ENCODE measurements at regions not wholly inside any gene's neighbourhood (a gene's known extent, or its start where the extent isn't known, plus 50 kb on each side); places are given as distances from the start of the nearest gene placed in this dataset.

DNA sequence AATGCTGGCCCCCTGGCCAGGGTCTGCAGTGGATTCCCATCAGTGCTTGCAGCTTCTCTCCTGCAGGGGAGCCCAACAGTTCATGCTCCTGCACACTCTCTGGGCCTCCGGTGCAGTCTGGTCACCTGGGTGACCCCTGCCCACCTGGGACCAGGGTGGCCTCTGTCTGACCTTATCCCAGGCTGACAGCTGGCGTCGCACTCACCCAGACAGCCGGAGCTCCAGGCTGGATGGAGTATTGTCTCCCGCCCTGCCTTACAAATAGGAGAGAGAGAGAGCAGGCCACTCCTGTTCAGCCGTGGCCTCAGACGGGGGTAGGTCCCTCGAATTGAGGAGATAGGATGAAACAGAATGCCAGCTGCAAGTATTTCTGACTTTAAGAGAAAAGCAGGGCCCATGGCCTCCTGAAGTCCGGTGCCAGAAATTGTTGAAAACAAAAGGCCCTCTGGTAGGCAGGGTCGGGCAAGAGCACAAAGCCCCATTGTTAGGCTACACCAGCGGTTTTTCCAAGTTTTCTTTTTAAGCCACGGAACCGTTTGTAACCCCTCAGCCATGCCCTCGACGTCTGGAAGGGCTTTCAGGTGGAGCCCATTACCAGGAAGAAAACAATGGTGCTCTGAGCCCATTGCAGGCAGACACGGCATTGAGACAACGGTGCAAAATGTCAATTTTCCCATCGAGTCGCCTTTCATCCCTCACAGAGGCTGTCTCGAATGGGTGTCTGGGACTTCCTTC lies 258.4 kb downstream of the BCL11A start:
- DNase-seq (ENCODE audit: low read depth in 2 of 2), result no peak

DNA sequence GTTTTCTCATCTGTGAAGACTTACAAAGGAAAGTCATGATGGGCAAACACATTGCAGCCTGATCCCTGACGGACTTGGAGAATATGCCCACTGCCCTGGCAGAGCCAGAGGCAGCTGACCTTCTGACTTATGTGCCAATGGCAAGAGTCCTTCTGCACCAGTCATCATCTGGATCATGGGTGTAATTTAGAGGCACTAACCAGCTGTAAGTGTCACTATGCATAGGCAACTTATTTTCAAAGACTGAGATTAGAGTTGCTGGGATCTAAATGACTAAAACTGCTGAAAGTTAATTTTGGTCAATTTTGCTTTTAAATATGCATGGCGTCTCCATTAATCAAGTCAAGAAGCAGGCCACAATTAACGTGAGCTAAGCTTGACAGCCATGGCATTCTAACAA lies 261.2 kb downstream of the BCL11A start:
- no peak for DNase-seq (ENCODE audit: low read depth in 2 of 2)

DNA sequence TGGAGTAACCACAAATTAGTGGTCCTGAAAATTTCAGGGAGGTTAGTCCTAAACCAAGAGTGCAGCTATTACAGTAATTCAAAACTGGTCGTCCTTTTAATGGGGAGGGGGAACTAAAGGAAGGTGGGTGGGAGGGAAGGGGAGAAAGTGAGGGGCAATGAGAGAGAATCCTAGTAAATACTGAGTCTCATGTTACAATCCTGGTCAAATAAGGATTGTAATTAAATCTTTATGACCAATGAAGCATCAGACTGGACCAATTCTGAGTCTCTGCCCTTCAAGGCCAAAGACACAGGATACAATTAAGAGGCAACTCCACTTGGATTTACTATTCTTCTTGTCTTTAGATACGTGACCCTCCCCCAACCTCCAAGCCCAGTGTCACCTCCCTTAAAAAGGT lies 262.9 kb downstream of the BCL11A start:
- DNase-seq (ENCODE audit: low read depth in 2 of 2), result no peak

DNA sequence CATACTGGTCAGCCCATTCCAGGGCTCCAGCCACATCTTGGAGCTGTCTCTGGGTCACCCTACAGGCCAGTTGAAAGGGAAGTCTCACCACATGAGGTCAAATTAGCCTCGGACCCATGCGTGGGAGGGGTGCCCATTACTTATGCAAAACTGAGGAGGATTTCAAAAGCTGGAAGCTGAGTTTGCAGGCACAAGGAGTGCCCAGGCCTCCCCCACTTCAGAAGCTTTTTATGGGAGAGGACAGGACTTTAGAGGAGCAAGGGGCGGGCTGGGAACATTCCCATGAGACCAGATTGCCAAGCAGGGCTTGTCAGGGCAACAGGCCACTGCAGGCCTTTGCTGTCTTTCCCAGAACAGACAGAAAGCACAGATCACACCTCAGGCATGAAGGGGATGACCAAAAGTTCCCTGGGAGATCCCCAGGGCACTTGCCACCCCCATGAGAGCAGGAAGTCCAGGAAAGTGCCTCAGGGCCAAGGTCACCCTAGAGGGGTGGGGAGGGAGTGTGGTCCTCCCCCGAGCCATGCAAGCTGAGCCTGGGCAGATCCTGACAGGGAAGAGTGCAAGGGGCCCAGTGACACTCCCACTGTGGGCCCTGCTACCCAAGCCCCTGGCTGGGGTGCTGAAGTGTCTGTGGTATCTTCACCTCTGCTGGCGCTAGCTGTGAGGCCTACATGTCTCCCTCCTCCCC lies 267.7 kb downstream of the BCL11A start:
- no peak for DNase-seq (ENCODE audit: low read depth in 2 of 2)

- no peak for DNase-seq (ENCODE audit: low read depth in 2 of 2)
These were observed 269.8 kb downstream of the BCL11A start for GRCh38 chr2:60283626-60284025.

GRCh38 chr2:60282886-60283285 lies 270.6 kb downstream of the BCL11A start:
- DNase-seq (ENCODE audit: low read depth in 2 of 2), result no peak

GRCh38 chr2:60281730-60282129 lies 271.7 kb downstream of the BCL11A start:
- DNase-seq (ENCODE audit: low read depth in 2 of 2), result no peak

DNA sequence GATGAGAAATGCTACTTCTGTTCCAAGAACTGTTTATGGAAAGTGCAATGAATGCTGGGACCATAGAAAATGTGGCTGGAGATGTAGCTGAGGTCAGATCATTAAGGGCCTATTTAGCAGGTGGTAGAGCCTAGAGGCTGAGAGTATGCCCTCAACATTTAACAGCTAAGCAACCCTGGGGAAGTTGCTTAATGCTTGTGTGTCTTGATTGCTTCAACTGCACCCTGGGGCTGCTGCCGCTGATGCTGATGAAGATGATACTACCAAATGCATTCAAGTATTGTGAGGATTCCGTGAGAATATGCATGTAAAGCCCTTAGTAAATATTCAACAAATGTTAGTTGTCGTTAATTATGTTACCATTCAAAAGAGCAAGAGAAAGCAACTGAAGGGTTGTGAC lies 273.2 kb downstream of the BCL11A start:
- no peak for DNase-seq (ENCODE audit: low read depth in 2 of 2)

DNA sequence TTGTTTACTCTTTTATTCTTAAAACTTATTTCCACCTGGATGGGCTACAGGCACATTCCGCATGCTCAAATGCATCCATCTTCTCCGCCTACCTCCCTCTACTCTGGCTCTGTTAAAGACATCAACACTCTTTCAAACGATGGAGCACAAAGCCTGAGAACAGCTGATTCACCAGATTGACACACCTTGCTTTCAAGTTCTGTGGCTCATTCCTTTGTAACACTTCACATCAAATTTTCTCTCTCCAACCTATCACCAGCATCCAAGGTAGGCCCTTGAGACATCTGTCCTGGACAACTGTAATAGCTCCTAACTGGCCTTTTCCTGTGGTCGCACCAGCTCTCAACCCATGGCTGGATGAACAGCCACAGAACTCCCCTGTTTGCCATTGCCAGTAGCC lies 274.5 kb downstream of the BCL11A start:
- no peak for DNase-seq (ENCODE audit: low read depth in 2 of 2)

- no peak for DNase-seq (ENCODE audit: low read depth in 2 of 2)
These were observed 277.5 kb downstream of the BCL11A start for GRCh38 chr2:60275958-60276357.

DNA sequence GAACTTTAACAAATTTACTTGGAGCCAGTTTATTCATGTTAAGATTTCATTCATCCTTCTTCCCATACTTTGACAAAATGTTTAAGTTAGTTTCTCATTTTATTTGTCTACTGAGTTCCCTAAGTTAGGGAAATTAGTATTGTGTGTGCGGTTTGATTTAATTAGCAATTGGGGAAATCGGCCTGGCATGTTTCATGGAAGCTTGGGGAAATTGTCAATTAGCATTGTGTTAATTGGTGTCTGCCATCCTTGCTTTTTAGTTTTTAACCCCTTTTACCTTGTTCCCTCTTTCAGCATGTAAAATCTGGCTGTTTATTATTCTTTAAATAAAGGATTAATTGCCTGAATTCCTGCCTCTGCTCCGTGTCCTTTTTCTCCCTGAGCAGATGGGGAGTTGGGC lies 279.6 kb downstream of the BCL11A start:
- no peak for DNase-seq (ENCODE audit: low read depth in 2 of 2)

DNA sequence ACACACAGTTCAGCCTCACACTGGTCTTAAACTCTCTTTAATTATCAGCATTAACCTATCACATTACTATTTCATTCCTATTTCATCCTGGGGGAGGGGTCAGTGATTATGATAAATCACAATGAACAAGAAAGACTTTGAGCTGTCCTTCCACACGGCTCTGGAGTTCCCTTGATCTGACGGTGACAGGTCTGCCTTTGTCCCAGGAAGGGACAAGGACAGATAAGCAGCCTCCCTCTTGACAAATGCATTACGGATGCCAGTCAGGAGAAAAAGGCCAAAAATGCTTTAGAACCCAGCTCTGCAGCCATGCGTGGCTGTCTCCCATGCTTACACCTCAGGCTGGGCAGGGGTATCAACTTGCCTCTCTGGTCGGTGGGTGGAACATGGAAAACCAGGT lies 281.7 kb downstream of the BCL11A start:
- DNase-seq (ENCODE audit: low read depth in 2 of 2), result no peak

DNA sequence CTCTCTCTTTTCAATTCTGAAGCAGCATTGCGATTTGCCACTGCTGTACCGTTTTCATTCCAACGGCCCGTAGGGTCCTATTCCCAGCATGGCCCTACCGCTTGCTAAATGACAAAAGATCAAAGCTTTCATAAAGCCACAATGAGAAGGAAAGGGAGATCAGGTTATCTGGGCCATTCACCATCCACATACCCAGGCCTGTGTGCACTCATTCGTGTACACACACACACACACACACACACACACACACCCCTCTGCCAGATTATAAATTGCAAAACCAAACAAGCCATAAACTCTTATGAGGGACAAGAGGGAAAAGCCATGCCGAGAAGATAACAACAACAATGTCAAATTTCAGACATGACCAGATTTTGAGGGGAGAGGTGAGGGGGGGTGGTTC lies 282.3 kb downstream of the BCL11A start:
- DNase-seq (ENCODE audit: low read depth in 2 of 2), result no peak

DNA sequence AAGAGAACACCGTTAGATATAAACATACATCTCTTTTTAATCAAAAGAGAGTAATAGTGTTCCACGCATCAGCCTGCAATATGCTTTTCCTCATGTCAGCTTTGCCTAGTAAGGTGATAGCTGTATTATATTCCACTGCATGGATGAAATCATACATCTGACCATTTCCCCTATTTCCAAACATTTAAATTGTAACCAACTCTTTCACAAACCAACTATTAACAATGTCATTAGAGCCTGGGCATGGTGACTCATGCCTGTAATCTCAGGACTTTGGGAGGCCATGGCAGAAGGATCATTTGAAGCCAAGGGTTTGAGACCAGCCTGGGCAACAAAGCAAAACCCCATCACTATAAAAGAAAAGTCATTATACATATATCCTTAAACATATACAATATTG lies 284.8 kb downstream of the BCL11A start:
- no peak for DNase-seq (ENCODE audit: low read depth in 2 of 2)

DNA sequence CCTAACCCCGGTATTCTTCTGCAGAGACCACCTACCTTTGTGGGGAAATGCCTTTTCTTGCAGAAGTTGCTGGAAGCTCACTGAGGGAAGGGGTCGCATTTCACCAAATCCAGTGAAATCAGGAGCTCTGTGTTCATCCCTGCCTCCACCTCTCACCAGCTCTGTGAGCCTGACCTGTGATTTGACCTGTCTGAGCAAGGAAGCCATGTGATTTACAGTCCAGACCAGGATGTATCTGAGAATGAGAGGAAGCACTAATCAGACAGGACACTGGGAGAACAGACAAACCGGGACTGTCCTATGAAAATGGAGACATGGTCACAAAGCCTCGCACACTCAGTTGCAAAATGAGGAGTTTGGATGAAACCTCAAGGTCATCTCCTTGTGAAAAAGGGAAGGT lies 285.4 kb downstream of the BCL11A start:
- no peak for DNase-seq (ENCODE audit: low read depth in 2 of 2)

GRCh38 chr2:60267122-60267521 lies 286.3 kb downstream of the BCL11A start:
- DNase-seq (ENCODE audit: low read depth in 2 of 2), result no peak

GRCh38 chr2:60262178-60262577 lies 291.3 kb downstream of the BCL11A start:
- no peak for DNase-seq (ENCODE audit: low read depth in 2 of 2)

GRCh38 chr2:60260639-60261296 lies 292.7 kb downstream of the BCL11A start:
- no peak for DNase-seq (ENCODE audit: low read depth in 2 of 2)

- no peak for DNase-seq (ENCODE audit: low read depth in 2 of 2)
These were observed 293.7 kb downstream of the BCL11A start for GRCh38 chr2:60259781-60260180.

DNA sequence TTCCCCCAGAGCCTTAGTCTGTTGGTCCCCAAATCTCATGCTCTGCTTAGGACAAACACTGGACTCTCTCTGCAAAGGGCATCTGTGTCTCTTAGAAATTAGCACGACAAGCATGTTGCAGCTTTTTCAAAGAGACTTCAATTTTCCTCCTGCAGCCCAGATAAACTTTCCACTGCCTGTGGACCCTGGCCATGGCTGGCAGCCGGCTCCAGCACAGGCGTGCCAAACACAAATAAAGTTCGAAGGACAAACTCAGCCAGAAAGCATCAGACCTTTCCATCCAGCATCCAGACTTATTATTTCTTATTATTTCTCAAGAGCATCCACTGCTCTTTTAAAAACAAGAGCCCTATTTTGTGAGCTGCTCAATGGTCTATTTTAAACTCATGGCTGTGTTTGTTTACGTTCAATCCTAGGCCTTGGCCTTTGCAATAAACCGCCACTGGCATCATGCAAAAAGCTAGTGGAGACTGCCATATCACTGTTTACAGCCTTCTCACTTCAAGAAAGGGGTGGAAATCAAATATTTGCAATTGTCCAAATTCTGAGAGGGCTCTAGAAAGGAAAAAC lies 300.8 kb downstream of the BCL11A start:
- DNase-seq (ENCODE audit: low read depth in 2 of 2), result no peak

DNA sequence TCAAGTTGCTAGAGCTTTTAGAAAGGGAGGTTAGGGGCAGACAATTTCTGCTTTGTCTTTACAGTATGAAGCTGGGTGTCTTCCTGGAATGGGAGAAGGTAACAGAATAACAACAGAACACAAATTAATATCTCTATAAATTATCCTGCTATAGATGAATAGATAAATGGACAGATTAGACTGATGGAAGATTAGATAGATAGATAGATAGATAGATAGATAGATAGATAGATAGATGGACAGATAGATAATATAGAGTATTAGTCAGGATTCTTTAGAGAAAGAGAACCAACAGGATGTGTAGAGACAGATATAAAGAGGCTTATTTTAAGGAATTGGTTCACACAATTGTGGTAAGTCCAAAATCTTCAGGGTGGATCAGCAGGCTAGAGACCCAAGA lies 302.2 kb downstream of the BCL11A start:
- DNase-seq (ENCODE audit: low read depth in 2 of 2), result no peak

DNA sequence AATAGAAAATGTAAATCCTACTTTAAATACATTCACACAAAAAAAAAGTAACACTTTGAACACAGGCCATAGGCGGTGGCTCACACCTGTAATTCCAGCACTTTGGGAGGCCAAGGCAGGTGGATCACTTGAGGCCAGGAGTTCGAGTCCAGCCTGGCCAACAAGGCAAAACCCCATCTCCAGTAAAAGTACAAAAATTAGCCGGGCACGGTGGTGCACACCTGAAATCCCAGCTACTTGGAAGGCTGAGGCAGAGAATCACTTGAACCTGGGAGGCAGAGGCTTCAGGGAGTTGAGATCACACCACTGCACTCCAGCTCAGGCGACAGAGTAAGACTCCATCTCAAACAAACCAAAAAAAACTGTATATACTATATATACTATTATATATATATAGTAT lies 303.6 kb downstream of the BCL11A start:
- DNase-seq (ENCODE audit: low read depth in 2 of 2), result no peak

- no peak for DNase-seq (ENCODE audit: low read depth in 2 of 2)
These were observed 306.0 kb downstream of the BCL11A start for GRCh38 chr2:60247471-60247870.
